Medulla oblongata (tissue), 1 donor: ENCODE measurements at regions not wholly inside any gene's neighbourhood (a gene's known extent, or its start where the extent isn't known, plus 50 kb on each side); places are given as distances from the start of the nearest gene placed in this dataset.

ENCODE experiments used
- DNase-seq: peaks from one replicate; pipeline ENCODE4 v3.0.0-alpha.2; 2015; ENCODE audit errors: extremely low spot score

DNA sequence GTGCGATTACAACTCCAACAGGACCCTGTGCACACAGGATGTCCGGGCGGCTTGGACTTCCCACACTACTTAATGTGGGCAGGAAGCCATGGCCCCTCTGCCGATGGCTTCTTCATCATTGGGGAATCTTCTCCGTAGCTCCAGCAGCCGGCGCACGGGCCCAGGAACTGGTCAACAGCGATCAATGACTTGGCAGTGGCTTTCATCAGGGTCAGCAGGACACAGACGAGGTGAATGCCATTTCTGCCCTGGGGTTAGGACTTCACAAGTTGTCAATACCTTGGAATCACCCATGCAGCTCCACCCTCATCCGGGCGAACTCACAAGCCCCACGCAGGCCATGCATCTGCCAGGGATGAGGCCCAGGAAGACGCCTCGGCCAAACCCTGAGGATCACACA is 645.7 kb downstream of the BRD1 start:
- DNase-seq = no peak

DNA sequence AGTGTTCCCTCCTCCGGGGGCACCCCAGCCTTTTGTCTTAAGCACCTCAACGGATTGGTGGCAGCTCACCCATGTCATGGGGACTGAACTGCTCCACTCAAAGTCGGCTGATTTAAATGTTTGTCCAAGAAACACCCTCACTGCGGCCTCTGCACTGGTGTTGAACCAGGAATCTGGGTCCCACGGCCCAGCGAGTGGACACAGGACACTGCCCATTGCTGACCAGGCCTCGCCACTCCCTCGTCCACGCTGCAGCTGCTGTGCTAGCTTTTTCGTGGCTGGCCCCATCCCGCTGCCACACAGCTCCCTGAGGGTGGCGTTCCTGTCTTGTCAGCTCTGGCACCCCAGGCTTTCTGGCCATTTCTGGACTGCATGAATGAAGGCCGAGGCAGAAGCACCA is 646.2 kb downstream of the BRD1 start:
- DNase-seq = no peak

DNA sequence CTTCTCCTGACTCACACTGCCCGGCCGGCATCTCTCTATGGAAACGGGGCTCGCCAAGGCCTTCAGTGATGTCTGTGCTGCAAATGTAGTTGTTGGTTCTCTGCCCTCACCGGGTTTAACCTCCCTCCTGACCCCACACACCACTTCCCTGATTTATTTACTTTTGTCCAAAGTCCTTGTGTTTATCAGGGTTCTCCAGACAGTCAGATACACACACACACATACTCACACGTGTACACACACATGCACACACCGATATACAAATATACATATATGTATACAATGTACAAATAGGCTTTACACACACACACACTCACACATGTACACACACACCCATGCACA is 647.0 kb downstream of the BRD1 start:
- no peak for DNase-seq

DNA sequence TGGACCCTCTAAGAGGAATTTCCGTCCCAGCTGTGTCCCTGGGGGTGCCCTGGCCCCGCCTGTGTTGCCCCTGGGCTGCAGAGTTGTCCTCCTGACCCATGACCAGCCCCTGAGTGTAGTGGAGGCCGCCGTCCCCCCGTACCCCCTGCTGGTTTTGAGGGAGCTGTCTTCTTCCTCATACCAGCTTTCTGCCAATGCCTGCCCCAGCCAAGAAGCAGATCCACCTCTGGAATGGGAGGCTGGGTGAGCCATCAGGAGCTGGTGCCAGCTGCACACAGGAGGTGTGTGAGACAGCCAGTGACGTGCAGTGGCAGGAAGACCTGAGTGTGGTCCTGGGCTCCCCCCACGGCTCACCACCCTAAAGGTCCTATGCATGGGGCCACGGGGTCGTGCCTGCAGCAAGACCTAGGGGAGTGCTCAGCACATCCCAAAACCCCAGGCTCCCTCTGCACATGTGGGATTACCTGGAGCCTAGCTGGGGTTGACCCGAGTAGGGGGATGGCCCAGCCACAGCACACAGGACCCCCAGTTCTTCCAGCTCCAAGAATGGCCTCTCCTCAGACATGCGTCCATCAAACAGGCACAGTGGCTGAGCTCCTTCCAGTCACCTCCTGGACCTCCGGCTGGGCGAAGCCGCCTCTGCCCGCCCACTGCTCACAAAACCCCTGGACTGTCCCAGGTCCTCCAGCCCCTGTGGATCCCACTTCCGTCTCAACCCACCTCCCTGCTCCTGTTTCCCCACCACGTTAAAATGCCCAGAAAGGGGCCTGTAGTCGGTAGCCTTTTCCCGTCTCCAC is 647.6 kb downstream of the BRD1 start:
- no peak for DNase-seq

DNA sequence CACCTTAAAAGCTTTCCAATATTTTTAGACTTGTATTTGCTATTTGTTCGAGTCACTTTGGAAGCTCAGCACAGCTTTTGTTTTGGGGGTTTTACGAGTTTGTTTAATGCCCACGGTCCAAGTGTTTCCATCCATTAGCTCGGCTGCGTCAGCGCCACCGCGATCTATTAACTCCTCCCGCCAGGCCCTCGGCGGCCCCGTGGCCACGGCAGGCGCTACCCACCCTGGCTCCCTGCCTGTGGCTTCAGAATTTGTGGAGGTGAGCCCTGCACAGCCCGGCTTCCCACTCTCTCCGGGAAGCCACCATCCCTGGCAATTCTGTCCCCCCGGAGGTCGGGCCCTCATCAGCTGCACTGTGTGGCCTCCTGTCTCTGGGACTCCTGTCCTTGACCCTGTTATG is 648.5 kb downstream of the BRD1 start:
- no peak for DNase-seq

DNA sequence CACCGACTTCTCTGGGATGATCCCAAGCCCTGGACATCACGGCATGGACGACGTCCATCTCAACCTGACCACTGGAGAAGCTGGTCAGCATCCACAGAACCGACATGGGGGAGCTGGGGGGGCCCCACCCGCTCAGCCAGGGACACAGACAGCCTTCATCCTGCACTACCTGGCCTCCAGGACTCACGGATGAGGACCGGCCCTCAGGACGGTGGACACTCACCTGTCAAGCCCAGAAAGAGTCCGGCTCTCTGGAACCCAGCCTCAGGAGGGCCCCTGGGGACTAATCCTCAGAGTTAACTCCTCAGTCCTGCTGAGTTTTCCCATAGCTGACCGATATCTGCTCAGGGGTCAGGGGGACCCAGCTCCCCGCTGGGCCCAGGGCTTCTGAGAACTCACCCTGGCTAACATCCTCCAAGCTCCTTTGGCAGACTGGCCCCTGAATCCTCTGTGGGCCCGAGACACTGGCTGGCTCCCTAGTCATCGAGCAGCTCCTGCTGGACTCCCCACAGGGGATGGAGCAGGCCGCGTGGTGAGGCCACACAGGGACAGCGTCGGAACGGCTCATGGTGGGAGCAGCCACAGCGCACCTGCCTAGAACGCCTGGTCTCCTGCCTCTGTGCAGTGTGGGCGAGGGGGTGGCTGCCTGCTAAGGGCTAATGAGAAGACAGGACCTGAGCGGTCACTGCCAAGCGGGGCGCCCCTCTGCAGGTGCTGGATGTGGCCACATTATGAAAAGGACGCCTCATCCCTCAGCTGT is 649.2 kb downstream of the BRD1 start:
- DNase-seq = no peak

DNA sequence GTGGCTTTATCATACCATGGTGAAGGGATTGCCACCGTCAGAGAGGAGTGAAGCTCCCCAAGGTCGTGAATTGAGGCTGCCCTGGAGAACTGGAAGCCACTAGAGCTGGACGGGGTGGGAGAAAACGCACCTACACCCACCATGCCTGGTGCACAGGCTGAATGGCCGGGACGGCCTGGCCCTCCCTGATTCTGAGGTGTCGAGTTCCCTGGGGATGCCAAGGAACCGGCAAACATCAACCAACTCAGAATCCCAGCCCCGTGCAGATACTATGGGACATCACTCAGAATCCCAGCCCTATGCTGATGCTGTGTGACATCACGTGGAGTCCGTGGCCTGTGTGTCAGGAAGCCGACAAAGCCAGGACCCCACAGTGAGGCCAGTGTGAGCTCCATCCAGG is 650.0 kb downstream of the BRD1 start:
- no peak for DNase-seq

DNA sequence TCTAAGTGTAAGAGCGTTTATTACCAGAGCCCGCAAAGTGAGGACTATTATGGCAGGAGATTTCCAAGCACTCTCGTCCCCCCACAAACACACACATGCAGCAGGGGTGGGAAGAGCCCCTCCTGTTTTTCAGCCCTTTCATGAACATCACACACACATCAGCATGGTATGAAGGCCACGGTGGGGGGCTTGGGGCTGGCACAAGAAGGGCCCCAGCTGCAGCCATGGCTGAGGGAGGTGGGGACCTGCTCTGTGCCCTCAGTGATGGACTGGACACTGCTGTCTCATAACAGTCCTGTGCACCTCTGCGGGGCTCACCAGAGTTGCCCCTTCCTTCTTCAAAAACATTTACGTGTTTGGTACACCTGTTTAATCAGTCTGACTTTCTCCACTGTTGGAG is 650.7 kb downstream of the BRD1 start:
- DNase-seq = no peak

DNA sequence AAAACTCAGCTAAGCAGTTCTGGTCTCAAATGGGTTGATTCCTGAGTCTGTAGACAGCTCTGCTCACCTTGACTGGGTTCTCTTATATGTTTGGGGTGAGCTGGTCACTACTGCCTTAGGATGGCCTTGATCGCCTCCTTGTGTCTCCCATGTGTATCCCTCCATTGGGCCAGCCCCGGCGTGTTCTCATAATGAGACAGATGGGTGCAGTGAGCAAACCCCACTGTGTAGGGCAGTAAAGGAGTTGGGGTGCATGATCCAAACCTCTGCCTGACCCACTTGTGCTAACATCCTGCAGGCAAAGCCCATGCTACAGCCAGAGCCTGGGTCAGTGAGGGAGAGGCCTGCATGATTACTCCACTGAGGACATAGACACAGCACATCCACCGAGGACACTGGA is 657.6 kb downstream of the BRD1 start:
- DNase-seq = no peak

DNA sequence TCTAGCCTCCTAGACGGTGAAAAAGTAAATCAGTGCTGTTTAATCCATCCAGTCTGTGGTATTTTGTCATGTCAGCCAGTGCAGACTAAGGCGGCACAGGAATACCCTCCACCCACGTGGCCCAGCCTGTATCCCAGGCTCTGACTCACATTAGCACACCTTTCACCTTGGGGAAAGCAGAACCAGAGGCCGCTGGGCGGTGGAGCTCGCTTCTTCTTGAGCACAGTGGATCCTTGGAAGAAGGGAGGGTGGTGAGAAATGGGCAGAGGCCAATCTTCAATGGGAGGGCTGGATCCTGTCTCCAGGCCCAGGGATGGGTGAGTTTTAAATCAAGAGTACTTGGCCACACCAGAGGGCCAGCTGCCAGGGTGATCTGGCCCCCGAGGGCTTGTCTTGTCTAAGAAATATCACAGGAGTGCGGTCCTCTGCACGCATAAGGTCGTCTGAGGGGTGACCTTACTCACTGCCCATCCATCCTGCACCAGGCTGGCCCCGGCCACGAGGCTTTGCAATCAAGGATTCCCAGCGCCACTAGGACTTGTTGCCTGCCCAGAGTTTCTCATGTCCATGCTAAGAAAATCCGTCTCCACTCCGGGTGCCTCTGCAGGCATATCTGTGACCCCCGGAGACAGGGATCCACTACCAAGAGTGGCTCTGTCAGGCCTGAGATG is 658.5 kb downstream of the BRD1 start:
- DNase-seq = no peak

DNA sequence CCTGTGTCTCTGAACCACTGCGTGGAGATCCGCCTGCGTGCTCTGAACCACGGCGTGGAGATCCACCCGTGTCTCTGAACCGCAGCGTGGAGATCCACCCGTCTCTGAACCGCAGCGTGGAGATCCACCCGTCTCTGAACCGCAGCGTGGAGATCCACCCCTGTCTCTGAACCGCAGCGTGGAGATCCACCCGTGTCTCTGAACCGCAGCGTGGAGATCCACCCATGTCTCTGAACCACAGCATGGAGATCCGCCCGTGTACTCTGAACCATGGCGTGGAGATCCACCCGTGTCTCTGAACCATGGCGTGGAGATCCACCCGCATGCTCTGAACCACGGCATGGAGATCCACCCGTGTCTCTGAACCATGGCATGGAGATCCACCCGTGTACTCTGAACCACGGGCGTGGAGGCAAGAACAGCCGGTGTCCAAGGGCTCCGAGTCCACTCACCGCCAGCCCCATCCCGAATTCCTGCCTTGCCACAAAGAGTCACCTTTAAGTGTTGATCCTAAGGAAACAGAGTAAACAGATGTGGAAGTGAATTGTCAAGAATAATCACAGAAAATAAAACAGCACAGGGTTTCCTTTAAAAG is 659.4 kb downstream of the BRD1 start:
- DNase-seq = no peak

DNA sequence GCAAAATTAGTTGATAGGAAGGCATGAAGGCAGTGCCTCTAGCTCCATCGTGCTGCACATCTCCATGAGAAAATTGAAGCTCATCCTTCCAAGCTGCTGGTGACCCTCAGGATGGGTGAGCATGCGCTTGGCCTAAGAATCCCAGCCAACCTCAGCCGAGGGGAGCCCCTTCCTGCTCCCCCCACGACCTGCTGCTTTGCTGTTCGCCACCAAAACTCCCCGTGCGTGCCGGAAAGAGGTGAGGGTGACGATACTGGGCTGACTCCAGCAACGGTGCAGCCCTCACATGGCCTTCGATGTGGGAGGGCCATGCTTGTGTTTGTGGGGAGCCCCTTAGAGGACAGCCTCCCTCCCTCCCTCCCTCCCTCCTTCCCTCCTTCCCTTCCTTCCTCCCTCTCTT is 660.9 kb downstream of the BRD1 start:
- no peak for DNase-seq

DNA sequence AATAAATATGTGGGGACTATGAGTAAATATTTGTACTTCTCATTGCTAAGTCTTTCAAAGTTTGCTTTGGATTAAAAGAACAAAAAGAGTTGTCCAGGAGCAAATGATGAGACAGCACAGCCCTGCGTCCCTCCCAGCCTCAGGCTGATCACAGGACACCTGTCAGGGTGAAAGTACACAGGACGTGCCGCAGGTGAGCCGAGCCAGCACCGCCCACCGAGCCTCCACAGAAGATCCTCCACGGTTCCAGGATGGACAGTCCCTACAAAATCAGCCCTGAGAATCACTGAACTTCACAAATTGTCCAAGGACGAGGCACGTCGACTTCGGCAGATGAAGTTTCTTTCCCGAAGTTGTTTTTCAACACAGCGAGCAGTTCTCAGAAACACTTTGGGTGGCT is 661.5 kb downstream of the BRD1 start:
- no peak for DNase-seq

DNA sequence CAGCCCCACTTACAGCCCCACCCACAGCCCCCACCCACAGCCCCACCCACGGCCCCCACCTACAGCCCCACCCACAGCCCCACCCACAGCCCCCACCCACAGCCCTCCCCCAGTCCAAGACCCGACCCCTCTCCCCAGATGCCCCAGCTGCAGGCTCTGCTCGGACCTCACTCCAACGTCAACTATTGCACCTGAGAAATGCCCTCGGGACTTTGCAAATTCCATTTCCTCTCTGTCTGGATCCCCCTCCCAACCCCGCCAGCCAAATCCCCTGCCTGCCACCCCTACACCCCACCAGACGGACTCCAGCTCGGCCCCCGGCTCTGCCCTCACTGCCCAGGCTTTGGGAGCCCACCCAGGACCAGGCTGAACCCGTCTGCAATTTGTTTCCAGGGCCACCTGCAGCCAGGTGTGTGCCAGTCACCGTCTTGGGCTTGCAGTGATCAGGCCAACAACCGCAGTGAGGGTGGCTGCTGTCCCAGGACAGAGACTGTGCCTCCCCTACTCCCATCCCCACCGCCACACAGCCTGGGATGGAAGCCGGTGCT is 662.8 kb downstream of the BRD1 start:
- DNase-seq = no peak

DNA sequence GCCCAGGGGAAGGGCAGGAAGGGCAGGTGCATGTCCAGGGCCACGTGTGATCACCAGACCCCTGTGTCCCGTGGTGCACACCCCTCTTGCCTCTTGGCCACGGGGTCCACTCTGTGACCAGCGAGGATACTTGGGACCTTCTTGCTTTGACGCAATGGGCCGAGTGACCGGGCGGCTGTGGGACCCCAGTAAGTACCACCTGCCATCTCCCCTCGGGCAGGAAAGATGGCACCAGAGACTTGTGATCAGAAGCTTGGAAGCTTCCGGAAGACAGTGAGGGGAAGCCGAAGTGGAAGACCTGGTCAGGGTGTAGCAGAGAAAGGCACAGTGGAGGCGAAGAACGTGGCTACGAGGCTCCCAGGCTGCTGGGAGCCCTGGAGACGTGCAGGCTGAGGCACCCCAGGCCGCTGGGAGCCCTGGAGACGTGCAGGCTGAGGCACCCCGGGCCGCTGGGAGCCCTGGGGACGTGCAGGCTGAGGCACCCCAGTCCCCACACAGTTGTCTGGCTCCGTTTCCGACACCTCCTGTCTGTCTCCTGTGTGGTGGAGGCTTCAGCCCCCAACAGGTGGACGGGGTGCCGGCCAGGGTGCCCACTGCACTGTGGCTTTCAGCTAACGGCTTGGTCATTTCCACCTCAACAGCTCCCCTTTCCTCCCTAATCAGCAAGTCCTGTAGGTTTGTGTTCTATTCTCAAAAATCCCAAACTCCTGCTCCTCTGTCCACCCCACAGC is 663.5 kb downstream of the BRD1 start:
- no peak for DNase-seq

DNA sequence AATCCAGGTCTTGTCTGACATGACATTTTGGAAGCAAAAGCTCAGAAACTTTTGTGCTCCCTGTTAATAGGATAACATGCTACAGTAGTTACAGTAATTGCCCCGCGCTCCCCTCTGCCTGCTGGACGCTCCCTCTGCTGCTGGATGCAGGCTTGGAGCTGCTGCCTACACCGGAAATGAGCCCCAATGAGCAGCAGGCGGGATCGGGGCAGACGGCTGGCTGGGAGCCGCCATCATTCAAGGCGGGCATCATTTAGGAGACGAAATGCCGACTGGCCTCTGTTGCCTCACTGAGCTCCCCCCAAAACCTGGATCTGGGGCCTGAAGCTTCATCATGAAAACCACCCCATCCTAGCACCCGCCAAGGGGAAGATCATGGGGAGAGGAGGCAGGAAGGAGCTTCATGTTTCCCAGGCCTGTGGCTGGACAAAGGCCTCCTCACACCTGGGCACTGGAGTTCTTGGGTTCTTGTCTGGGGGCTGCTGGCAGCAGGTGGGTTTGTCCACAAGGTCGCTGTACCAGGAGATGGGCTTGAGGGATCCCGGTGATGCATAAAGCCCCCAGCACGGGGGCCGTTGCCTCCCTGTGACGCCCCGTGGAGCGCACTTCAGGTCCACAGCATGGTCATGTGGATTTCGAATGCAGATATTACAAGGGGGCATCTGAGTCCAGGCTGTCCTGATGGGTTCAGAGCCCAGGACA is 664.3 kb downstream of the BRD1 start:
- no peak for DNase-seq

DNA sequence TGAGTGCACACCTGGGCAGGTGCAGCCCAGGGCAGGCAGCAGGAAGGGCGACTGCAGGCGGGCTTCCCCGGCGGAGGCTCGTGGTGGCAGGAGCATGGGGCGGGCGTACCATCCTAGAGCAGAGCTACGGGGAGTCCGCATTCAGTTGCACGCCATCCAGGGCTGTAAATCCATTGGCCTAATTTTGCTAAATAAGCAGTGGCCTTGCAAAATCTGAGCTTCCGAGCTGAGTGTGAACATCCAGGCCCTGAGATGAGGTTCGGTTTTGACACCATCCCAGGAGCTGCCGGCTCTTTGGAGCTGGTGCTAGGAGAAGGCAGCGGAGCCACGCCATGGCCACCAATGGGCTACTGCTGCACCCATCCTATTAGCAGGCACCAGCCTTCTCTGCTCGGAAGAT is 664.8 kb downstream of the BRD1 start:
- DNase-seq = no peak

DNA sequence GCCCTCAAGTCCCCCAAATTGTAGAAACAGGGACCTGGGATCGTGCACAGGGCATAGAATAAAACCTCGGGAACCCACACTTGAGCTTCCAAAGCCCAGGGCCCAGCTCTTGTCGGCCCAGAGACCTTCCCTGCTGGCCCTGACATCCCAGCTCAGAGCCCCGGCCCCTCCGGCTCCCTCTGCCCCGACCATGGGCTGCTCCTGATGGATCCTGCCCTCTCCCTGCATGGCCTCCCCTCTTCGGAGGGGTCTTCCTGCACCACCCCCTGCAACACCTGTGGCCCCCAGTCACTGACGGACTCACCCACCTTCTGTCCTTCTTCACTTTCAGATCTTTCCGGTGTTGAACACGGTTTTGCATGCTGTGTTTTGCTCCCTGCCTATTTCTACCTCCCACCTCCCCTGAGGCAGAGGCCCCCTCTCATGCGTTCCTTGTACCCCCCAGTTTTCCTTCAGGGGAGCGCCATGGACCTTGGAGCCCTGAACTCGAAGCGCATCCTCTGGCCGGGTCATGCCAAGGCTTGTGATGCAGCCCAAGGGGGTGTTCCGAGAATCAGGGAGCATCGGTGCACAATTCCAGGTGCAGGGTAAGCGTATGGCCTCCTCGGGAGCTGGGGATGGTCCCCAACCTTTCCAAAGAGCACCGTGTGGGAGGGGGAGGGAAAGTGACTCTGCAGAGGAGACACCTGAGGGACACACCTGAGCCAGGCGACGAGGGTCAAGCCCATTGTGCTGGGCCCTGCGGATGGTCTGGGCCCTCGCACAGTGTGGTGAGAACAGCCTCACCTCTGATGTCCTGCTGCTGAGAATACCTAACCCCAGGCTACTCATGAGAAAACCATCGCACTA is 666.4 kb downstream of the BRD1 start:
- no peak for DNase-seq

DNA sequence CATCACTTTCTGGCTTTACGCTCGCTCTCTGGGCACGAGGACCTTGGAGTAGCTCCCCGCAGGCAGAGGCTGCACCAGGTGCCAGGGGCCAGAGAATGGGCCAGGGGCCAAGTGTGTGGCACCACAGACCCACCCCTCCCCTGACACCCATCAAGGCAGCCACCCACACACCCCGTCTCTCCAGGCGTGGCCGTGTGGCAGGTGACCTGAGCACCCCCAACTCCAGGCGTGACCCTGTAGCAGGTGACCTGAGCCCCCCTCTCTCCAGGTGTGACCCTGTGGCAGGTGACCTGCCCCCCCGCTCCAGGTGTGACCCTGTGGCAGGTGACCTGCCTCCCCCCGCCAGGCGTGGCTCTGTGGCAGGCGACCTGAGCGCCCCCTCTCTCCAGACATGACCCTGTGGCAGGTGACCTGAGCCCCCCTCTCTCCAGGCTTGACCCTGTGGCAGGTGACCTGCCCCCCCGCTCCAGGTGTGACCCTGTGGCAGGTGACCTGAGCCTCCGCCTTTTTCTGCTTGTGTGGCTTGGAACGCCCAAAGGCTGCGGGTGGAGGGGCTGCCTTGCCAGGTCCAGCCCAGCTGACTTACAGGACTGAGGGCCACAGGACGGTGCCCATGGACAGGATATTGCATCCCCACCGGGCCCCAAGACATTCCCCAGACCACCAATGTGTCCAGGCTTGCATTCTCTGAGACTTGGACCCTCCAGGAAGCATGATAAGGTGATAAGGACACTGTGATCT is 667.2 kb downstream of the BRD1 start:
- no peak for DNase-seq
